ENCODE measurements at regions not wholly inside any gene's neighbourhood (a gene's known extent, or its start where the extent isn't known, plus 50 kb on each side); places are given as distances from the start of the nearest gene placed in this dataset.
A peak's percentile ranks its signal among the peaks of the same experiment; 100 is the strongest.

DNA sequence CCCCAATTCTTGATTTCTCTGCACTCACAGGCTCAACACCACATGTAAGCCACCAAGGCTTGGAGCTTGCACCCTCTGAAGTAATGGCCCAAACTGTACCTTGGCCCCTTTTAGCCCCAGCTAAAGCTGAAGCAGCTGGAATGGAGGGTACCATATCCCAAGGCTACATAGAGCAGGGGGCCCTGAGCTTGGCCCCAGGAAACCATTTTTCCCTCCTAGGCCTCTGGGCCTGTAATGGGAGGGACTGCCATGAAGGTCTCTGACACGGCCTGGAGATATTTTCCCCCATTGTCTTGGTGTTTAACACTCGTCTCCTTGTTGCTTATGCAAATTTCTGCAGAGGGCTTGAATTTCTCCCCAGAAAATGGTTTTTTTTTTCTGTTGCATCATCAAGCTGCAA is 69.7 kb downstream of the SKA1 start:
- DNase-seq (ENCODE audit: low read depth) = no peak

DNA sequence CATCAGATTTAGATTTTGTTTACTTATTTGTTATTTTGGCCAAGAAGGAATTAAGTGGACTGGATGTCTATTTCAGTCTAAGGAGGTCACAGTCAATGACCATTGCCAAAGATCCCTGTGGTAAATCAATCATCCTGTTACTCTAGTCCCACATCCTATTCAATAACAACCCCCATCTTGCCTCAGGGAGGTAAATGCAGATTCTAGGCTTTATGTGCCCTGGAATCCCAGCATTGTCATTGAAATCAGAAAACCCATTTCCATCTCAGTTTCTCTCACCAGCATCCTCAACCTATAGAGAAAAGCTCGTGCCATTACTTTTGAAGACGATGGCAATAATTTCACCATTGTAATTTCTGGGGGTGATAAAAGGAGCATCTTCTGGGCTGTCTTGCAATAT is 71.8 kb downstream of the SKA1 start:
- no peak for DNase-seq (ENCODE audit: low read depth)

DNA sequence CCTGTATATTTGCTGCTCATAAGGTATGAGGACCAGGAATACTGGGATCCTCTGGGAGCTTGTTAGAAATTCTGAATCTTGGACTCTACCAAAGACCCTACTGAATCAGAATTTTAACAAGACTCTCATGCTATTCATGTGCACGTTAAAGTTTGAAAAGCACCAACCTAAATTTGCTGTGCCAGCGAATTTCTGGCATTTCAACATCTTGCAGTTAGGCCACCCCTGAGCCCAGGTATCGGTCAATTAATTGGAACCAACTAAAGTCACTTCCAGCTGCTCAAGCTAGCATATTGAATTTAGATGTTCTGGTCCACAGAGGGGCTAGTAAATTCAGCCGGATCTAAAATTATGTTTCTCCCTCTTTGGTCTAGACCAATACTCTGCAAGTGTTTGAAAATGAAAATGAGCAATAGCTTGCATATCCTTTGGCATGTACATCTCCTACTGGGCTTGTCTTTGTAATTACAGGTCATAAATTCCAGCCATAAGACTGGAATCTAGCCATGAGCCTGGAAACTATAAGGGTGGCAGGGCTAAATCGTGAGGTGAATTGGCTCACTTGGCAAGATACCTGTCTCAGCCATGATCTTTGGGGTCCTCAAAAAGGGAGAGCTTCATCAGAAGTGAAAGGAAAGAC is 72.4 kb downstream of the SKA1 start:
- no peak for DNase-seq (ENCODE audit: low read depth)

DNA sequence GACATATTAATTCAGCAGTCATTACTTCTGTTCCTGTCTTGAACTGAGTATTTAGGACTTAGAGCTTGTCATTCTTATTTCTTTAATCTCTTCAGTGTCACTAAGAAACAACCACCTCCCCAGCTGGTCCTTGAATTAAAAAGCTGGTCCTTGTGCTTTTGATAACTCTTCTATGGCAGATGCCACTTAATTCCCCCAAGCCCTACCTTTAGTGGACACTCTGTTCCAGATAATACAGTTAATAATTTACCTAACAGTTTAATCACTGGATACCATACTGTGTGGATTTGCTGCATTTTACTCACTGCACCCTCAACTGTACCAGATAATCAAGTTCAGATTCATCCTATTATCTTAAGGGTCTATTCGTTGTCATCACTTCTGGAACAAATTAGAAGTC is 73.1 kb downstream of the SKA1 start:
- no peak for DNase-seq (ENCODE audit: low read depth)

DNA sequence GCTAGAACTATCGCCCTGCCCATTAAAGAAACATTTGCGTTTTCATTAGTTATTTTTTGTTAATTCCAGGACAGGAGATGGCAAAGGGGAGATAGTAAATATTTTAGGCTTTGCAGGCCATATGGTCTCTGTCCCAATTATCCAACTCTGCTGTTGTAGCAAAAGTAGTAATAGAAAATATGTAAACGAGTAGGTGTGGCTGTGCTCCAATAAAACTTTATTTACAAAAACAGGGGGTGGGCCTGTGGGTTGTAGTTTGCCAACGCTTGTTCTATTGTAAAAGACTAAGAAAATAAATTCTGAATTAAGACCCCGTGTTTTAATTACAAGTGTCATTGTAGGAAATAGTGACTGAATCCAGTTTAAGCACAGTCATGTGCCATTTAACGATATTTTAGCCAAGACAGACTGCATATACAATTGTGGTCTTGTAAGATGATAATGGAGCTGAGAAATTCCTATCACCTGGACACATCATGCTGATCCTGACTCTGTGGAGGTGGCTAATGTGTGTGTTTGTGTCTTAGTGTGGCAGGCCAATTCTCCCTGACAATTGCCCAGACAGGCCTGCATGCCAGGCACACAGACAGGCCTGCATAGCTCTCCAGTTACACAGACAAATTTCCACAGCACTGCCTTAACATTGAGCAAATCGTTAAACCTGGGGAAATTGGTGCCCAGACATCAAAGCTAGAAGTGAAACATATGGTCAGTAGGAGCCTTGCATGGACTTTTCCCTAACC is 76.4 kb downstream of the SKA1 start:
- no peak for DNase-seq (ENCODE audit: low read depth)

DNA sequence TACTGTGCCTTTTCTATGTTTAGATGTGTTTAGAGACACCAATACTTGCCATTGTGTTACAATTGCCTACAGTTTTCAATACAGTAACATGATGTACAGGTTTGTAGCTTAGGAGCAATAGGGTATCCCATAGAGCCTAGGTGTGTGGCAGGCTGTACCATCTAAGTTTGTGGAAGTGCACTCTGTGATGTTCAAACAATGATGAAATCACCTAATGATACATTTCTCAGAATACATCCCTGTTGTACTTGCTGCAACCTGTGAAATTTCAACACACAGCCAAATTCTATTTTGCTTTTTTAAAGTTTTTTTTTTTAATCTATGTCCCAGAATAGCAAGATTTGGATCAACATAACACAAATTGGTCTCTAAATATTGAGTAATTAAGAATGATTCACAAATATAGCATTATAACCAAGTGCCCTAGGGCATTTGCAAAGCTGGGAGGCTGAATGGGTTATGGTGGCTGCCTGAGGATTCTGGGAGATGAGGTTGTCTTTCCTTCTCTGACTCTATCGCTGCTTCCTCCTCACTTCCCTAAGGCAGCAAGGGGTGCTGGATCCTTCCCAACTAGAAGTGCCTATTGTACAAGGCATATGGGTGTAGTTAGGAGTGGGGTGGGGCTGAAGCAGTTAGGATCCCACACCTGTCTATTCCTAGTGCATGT is 78.3 kb downstream of the SKA1 start:
- no peak for DNase-seq (ENCODE audit: low read depth)

DNA sequence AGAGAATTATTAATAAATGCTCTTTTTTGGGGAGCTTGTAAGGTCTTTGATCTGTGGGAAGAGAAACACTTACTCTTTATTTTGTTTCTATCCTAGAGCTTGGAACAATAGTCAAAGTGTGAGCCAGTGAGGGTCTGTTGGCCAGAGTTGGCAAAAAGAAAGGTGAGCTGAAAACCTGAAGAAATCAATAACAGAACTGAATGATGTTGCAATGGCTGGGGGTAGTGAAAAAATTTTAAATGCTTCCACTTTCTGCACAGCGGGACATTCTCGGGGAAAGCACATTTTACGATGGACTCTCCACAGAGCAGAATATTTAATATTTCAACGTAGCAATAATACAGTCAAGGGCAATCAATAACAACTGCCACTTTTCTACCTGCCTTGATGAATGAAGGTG is 78.9 kb downstream of the SKA1 start:
- no peak for DNase-seq (ENCODE audit: low read depth)

DNA sequence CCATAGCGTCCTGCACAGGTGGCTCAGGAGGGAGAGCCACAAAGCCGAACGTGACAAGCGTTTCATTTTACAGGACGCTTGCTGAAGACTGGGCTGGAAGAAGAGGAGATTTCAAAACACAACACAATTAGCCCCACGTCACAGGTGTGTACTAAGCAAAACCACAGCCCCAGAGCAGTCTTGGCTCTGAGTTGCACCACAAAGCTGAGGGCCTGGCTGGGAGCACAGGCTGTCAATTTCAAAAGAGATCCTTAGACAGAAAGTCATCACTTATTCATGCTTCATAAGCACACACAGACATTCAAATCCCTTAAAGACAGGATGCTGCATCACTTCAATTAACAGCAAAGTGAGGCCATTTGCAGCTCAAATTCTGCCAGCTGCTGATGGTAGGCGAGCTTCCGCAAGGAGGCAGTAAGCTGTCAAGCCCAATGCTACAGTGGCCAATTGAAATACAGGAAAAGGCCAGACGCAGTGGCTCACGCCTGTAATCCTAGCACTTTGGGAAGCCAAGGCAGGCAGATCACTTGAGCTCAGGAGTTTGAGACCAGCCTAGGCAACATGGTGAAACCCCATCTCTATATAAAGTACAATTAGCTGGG is 79.6 kb downstream of the SKA1 start:
- peak; percentile 3 for DNase-seq (ENCODE audit: low read depth)

DNA sequence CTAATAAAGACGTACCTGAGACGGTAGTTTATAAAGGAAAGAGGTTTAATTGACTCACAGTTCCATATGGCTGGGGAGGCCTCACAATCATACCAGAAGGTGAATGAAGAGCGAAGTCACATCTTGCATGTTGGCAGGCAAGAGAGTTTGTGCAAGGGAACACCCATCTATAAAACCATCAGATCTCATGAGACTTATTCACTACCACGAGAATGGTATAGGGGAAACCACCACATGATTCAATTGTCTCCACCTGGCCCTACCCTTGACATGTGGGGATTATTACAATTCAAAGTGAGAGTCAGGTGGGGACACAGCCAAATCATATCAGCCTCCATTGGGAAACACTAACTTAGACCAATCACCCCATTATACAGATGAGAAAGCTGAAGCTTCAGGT is 81.4 kb downstream of the SKA1 start:
- DNase-seq (ENCODE audit: low read depth) = no peak

DNA sequence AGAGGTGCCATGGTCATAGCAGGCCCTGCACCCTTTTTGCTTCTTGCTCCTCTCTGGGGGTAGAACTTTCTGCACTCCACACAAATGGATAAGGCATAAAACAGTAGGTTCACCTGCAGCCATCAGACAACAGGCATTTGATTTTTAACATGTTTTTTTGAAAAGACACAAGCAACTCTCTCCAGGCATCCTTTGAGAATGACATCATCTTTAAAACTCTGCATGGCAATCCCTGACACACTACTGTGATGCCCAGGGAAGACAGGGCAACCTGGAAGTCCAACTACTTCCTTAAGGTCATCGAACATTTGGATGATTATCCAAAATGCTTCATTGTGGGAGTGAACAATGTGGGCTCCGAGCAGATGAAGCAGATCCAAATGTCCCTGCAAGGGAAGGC is 82.8 kb downstream of the SKA1 start:
- no peak for DNase-seq (ENCODE audit: low read depth)

DNA sequence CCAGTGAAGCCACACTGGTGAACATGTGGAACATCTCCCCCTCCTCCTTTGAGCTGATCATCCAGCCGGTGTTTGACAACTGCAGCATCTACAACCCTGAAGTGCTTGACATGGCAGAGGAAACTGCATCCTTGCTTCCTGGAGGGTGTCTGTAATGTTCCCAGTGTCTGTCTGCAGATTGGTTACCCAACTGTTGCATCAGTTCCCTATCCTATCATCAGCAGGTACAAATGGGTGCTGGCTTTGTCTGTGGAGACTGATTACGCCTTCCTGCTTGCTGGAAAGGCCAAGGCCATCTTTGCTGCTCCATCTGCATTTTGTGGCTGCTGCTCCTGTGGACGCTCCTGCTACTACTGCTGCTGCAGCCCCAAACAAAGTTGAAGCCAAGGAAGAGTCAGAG is 83.5 kb downstream of the SKA1 start:
- DNase-seq (ENCODE audit: low read depth) = no peak

DNA sequence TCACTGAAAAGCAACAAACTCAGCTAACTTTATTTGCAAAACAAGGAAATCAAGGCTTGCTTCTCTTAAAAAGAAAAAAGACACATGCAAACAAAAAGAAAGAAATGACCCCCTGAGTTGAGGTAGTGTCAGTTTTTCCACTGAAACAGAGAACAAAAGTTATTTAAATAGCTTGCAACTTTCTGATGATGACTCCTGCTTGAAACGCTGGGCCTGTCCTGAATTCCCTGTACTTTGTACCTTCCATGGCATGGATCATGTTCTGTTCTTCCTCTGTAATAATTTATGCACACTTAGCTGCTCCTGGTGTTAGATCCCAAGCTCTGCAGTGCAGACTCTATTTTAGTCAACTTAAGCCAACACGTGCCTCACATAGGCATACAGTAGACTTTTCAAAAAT is 84.0 kb downstream of the SKA1 start:
- no peak for DNase-seq (ENCODE audit: low read depth)

DNA sequence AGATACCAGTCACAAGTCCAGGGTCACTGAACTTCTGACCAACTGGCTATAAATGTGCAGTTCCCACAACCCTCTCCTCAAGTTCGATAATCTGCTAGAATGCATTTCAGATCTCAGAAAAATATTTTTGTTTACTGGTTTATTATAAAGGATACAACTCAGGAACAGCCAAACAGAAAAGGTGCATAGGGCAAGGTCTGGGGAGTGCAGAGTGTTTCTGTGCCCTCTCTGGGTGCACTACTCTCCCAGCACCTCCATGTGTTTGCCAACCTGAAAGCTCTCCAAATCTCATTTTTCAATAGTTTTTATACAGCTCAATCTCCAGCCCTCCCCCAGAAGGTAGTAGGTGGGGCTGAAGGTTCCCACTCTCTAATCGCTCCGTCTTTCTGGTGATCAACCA is 85.2 kb downstream of the SKA1 start:
- DNase-seq (ENCODE audit: low read depth) = no peak

DNA sequence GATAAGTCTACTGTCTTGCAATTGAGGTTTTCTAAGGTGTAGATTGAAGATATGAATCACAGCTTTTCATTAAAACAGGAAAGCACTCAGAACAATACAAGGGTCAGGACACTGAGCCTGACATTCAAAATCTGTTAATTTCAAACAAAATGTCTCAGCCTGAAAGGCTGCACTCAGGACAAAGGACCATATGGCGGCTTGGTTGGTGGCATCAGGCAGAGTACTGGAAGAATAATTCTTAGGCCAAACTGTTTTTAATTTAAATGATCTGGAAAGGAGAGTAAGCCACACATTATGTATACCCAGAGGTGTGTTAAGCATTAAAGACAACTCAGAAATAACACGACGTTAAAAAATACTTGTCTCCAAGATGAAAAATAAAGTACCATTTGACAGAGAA is 85.9 kb downstream of the SKA1 start:
- no peak for DNase-seq (ENCODE audit: low read depth)

DNA sequence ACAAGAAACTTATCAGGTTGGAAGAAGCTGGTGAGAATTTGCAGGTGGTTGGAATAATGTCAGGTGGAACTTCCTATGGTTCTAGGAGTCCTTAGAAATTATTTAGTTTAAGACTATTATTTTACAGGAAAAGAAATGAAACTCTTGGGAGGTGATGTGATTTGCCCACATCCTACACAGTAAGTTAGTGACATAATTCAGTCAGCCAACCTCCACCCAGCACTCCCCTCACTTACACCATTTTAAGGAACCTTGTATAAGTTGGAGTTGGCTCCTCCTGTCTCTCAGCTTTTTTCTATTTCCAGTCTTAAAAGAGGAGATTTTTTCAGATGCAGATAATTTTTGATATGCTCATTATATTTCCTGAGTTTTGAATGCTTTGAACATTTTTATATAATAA is 86.4 kb downstream of the SKA1 start:
- no peak for DNase-seq (ENCODE audit: low read depth)

DNA sequence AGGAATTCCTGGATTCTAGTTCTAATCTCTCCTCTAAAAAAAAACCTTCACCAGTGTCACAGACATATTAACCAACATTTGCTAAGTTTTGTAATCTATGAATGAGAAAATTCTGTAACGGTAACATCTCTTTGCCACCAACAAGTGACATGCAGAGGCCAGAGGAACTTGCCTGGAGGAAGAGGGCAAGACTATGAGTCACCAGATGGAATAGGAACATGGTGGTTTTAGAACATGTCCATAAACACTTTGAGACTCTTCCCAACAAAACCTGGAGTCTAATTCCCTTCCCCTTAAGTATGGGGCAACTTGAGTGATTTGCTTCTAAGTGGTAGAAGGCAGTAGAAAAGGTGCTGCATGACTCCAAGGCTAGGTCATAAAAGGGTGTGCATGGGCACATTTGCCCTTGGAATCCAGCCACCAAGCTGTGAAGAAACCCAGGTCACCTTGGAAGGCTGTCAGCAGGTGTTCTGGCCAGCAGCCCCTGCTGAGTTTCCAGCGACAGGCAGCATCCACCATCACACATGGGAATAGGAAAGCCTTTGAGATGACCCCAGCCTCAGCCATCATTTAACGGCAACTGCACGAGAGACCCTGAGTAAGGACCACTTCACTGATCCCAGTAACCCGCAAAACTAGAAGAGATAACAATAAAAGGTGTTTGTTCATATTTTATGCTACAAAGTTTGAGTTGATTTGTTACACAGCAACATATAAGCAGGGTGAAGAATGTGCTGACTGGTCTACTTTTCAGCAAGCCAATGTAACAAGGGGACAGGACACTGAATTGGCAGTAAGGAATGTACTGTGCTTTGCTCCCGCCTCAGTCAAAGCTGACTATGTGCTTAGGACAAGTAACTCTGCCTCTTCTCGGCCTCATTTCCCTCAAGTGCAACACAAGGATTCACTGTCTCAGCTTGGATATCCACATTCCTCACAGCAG is 90.6 kb downstream of the SKA1 start:
- no peak for DNase-seq (ENCODE audit: low read depth)

DNA sequence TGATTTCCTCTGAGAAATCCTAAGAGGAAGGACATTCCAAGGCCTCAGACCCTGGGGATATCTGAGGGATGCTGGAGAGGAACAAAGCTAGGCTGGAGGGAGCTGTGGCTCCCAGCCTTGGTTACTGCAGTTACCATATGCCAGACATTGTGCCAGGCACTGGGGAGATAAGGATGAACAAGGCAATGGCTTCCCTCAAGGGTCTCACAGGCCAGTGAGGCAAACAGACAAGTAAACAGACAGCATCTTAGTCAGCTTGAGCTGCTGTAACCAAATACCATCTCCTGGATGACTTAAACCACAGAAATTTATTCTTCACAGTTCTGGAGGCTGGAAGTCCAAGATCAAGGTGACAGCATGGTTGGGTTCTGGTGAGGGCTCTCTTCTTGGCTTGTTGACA is 91.8 kb downstream of the SKA1 start:
- DNase-seq (ENCODE audit: low read depth) = peak; percentile 7

DNA sequence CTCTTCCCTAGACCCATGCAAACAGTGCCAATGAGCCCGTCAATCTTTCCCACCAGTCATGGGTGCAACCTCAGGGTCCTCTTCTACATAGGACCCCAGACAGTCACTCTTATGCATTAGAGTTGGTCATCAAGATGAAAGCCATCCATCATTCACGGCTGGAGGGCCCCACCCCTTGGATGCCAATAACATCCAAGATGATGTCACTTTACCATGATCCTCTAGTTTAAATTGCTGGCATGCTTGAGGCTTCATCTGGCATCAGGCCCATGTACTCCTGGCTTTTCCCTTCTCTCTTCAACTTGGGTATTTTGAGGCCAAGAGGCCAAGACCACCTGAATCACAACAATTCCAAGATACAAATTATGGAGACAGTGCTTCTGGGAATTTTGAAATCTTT is 91.1 kb upstream of the MAPK4 start:
- no peak for DNase-seq (ENCODE audit: low read depth)

DNA sequence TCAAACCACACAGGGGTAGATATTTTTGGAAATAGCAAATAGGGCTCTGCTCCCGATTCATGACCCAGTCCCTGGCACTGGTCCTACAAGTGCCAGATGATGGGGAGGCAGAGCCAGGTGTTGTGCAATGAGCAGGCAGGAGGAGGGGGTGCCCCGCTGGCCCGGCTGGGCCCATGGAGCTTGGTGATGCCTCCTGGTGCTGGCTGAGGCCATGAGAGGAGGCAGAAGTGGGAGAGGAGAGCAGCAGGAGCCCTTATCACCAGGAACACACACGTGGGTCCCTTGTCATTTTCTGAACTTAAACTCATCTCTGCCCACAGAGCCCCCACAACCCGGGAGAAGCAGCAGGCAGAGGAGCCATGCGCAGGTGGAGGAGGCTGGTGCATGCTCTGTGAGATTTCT is 90.5 kb upstream of the MAPK4 start:
- DNase-seq (ENCODE audit: low read depth) = no peak

DNA sequence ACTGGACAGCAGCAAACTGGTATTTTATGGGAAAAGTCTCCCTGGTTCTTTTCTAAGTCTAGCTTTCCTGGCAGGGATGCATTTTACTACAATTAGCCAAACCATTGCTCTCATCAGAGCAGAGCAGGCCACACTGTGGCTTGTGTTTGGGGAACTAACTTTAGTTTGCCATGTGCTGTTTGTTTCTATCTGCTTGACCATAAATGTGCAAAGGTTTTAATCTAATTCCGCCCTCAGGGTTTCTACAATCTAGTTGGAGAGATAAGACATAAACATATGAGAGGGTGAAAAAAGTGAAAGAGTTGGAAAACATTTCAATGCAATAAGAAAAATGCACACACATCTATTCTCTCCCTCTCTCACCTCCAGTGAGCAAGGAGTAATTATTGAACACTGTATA is 86.9 kb upstream of the MAPK4 start:
- DNase-seq (ENCODE audit: low read depth) = no peak

DNA sequence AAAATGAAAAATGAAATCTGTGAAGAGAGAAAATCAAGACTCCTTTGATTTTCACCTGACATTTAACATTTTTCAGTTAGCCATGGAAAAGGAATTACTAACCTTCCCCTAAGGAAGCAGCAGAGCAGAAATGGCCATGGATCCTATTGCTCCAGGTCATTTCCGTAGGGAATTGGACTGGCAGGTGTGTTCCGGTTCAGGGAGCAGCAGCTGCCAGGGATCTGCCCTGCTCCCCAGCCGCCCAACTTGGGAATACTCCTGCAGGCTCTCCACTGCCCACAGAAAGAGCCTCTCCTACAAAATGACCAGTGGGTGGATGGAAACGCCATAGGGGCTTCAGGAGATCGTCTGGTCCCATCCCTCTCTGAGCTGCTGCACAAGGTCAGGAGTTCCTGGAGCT is 86.0 kb upstream of the MAPK4 start:
- DNase-seq (ENCODE audit: low read depth) = no peak

DNA sequence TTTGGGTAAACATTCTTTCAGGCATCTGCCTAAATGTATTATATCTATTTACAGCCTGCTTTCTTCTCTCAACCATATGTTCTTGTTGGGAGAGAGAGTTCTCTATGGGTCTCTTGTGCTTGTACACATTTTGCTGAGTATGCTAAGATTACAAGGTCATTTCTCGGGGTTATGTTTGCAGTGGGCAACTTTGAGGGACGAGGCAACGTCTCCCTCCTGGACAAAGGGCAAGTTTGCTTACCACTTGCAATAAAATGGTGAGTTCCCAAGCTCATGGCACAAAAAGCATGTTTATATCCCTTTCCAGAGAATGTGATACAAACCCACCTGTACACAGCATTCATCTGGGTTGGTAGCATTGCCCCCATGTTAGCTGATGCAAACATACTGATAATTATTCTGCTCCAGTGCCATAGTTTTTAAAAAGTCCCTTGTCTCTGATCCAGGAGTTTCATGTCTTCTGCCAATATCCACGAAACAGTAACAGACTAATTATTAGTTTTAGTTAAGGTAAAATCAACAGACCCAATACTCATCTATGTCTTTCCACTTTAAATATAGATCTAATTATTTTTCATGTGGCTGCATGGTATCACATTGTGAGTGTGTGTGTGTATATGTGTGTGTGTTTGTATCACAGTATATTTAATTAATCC is 84.2 kb upstream of the MAPK4 start:
- no peak for DNase-seq (ENCODE audit: low read depth)

All from amniotic epithelial cell (primary cell).